ENCODE measurements at regions not wholly inside any gene's neighbourhood (a gene's known extent, or its start where the extent isn't known, plus 50 kb on each side); places are given as distances from the start of the nearest gene placed in this dataset.

DNA sequence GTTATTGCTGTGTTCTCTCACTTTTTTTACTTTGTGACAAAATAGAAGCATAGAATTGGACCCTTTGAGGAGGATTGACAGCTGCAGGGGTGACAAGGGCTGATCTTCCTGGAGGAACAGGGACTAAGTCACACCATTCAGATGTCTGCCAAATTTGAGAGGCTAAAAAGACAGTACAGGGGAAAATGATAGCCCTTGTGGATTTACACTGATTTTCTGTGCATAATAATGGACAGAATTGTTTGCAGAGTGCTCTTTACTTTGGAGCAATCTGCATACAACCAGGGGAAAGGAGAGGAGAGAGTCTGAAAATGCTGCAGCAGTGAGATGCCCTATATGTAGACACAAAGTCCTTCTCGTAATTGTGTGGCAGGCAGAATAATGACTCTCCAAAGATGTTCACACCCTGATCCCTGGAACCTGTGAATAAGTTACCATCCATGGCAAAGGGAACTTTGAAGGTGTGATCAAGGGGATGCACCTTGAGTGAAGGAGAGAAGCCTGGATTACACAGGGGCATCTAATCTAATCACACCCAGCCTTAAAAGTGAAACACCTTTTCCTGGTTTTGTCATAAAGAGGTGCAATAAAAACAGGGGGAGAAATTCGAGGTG is 221.4 kb upstream of the CPHXL start:
- no peak for ATAC-seq
- intact Hi-C loops (cut with DNase I): no loop called here
- FAIRE-seq: no peak
- Histone ChIP-seq H3K27ac (no peak overlapping the region), H3K9me3 (no peaks in the 10 kb centered on the region), H3K4me1 (peaks cover 11 to 21% (median 19%) of the 10 kb centered on the region in 3 donors), H3K27me3 (no peaks in the 10 kb centered on the region), H3K36me3 (no peaks in the 10 kb centered on the region), H3K4me3 (no peak overlapping the region)
- DNase-seq: no peak
- WGBS, 2 donors: 68 to 74% methylated on average over 2 of the region's 2 CpGs
- TF ChIP-seq CTCF (IDR thresholded peaks at IDR 0.05): no peak

DNA sequence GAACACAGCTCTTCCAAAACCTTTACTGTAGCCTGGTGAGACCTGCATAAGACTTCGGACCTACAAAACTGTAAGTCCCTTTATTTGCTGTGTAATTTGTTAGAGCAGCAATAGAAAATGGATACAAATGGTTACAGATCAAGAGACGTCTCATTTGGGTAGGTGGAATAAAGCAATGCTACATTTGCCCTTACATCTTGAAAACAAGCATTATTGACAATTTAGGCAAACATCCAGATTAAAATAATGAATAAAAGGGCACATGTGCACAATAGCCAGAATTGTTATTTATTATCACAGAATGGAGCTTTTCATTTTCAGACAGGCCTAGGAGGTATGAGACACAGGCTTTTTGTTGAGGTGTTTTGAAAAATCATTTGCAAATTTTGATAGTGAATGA is 222.2 kb upstream of the CPHXL start:
- Histone ChIP-seq H3K36me3 (no peaks in the 10 kb centered on the region), H3K4me1 (peaks cover 11 to 21% (median 19%) of the 10 kb centered on the region in 3 donors), H3K27me3 (no peaks in the 10 kb centered on the region), H3K27ac (no peak overlapping the region), H3K4me3 (no peak overlapping the region), H3K9me3 (no peaks in the 10 kb centered on the region)
- intact Hi-C loops (cut with DNase I): no loop called here
- no peak for TF ChIP-seq CTCF (IDR thresholded peaks at IDR 0.05)
- ATAC-seq (no peak), DNase-seq (no peak), FAIRE-seq (no peak)
- WGBS, 2 donors: 76 to 77% methylated on average over 2 of the region's 2 CpGs

- DNase-seq (no peak), ATAC-seq (no peak), FAIRE-seq (no peak)
- intact Hi-C loops (cut with DNase I): no loop called here
- H3K27me3 ChIP-seq: no peaks in the 10 kb centered on the region
- no peaks in the 10 kb centered on the region for H3K36me3 ChIP-seq
- no peaks in the 10 kb centered on the region for H3K9me3 ChIP-seq
- no peak for TF ChIP-seq CTCF (IDR thresholded peaks at IDR 0.05)
- H3K4me1 ChIP-seq: peaks cover 11 to 19% (median 18%) of the 10 kb centered on the region in 3 donors
- WGBS, 2 donors: 90 to 95% methylated on average over 3 of the region's 3 CpGs
- no peak overlapping the region for H3K27ac ChIP-seq
- no peak overlapping the region for H3K4me3 ChIP-seq
Measured at GRCh38 chr16:75948886-75949285, 222.6 kb upstream of the CPHXL start.

- Histone ChIP-seq H3K4me1 (no peaks in the 10 kb centered on the region), H3K9me3 (no peaks in the 10 kb centered on the region), H3K36me3 (no peaks in the 10 kb centered on the region), H3K4me3 (no peak overlapping the region), H3K27me3 (no peaks in the 10 kb centered on the region), H3K27ac (no peak overlapping the region)
- FAIRE-seq (no peak), DNase-seq (no peak), ATAC-seq (no peak)
- 89 to 90% methylated on average over 2 of the region's 2 CpGs for WGBS, 2 donors
- intact Hi-C loops (cut with DNase I): no loop called here
- no peak for TF ChIP-seq CTCF (IDR thresholded peaks at IDR 0.05)
Measured at GRCh38 chr16:75952124-75952523, 225.8 kb upstream of the CPHXL start.

DNA sequence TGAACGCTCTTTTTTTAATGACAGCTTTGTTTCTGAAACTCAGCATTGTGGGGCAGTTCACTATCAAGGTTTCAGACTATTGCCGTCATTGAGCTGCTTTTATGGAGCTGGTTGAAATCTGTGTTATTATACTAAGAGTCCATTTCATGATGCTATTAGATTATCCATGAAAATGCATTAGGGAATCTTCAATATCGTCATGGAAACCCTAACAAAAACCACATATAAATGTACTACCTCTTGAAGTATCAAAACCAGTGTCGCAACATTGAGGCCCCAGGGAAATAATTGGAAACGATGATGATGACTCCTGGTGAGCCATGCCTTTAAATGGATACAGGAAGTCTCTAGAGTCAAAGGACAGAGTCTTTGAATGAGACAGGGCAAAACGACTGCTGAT is 231.6 kb upstream of the CPHXL start:
- no peak overlapping the region for H3K27ac ChIP-seq
- H3K27me3 ChIP-seq: no peaks in the 10 kb centered on the region
- H3K9me3 ChIP-seq: no peaks in the 10 kb centered on the region
- ATAC-seq (no peak), DNase-seq (no peak), FAIRE-seq (no peak)
- H3K36me3 ChIP-seq: no peaks in the 10 kb centered on the region
- WGBS, 2 donors: 83 to 84% methylated on average over 6 of the region's 6 CpGs
- no peaks in the 10 kb centered on the region for H3K4me1 ChIP-seq
- intact Hi-C loops (cut with DNase I): no loop called here
- H3K4me3 ChIP-seq: no peak overlapping the region
- no peak for TF ChIP-seq CTCF (IDR thresholded peaks at IDR 0.05)

Measured in pancreas (tissue), 10 donors.